GM23338 (cell line): ENCODE measurements at regions not wholly inside any gene's neighbourhood (a gene's known extent, or its start where the extent isn't known, plus 50 kb on each side); places are given as distances from the start of the nearest gene placed in this dataset.

Experiments used
- ATAC-seq: fragments of 200-7000 bp; cut with Tn5 transposase; 3 replicates; pipeline ENCODE4 v1.9.1; 2020
- DNase-seq: peaks from one replicate; pipeline ENCODE4 v3.0.0-alpha.2; 2015; ENCODE audit warnings: low spot score
- H2AFZ ChIP-seq: fragments of 200-600 bp; sonication (generic); 2 replicates; pipeline ENCODE4 v1.8.0; 2016; ENCODE audit warnings: antibody characterized with exemption, mild to moderate bottlenecking, moderate library complexity
- H3F3A ChIP-seq: fragments of 200-600 bp; sonication (generic); replicated peaks from 2 replicates; pipeline ENCODE4 v1.8.0; 2017; ENCODE audit warnings: antibody characterized with exemption, mixed run types, low read depth
- H3K27ac ChIP-seq: fragments of 200-600 bp; sonication (generic); 2 replicates; pipeline ENCODE4 v1.6.1; 2016; ENCODE audit warnings: low read depth
- H3K27me3 ChIP-seq: fragments of 200-600 bp; sonication (generic); 2 replicates; pipeline ENCODE4 v1.8.0; 2016; ENCODE audit warnings: mild to moderate bottlenecking, mixed run types, moderate library complexity; ENCODE audit not compliant: insufficient read depth
- H3K36me3 ChIP-seq: fragments of 200-600 bp; sonication (generic); 2 replicates; pipeline ENCODE4 v1.8.0; 2016; ENCODE audit warnings: mild to moderate bottlenecking; ENCODE audit not compliant: insufficient read depth
- H3K4me1 ChIP-seq: fragments of 200-600 bp; sonication (generic); 2 replicates; pipeline ENCODE4 v1.8.0; 2016; ENCODE audit warnings: mild to moderate bottlenecking, moderate library complexity; ENCODE audit not compliant: insufficient read depth
- H3K4me2 ChIP-seq: fragments of 200-600 bp; sonication (generic); 2 replicates; pipeline ENCODE4 v1.7.1; 2017; ENCODE audit warnings: mixed run types
- H3K4me3 ChIP-seq: fragments of 200-600 bp; sonication (generic); 2 replicates; pipeline ENCODE4 v1.6.1; 2016; ENCODE audit warnings: mixed run types
- H3K79me2 ChIP-seq: fragments of 200-600 bp; sonication (generic); replicated peaks from 2 replicates; pipeline ENCODE4 v1.8.0; 2017; ENCODE audit warnings: mild to moderate bottlenecking; ENCODE audit not compliant: insufficient read depth
- H3K9me2 ChIP-seq: fragments of 200-600 bp; sonication (generic); 2 replicates; pipeline ENCODE4 v1.8.0; 2017; ENCODE audit not compliant: insufficient read depth
- H4K20me1 ChIP-seq: fragments of 200-600 bp; sonication (generic); replicated peaks from 2 replicates; pipeline ENCODE4 v1.8.0; 2017; ENCODE audit warnings: mild to moderate bottlenecking; ENCODE audit not compliant: insufficient read depth
- H3K27ac Mint-ChIP-seq: 2 replicates; pipeline ENCODE4 v1.8.0; 2020; ENCODE audit warnings: inconsistent platforms, mild to moderate bottlenecking, moderate library complexity, mixed read lengths
- H3K27me3 Mint-ChIP-seq: 3 replicates; pipeline ENCODE4 v1.8.0; 2022; ENCODE audit warnings: low read depth, mild to moderate bottlenecking, moderate library complexity, mixed read lengths, inconsistent platforms; ENCODE audit not compliant: insufficient read depth, poor library complexity
- H3K36me3 Mint-ChIP-seq: 3 replicates; pipeline ENCODE4 v1.8.0; 2021; ENCODE audit warnings: low read depth, mild to moderate bottlenecking, inconsistent platforms, moderate library complexity, mixed read lengths
- H3K4me1 Mint-ChIP-seq: 3 replicates; pipeline ENCODE4 v1.8.0; 2020; ENCODE audit warnings: mild to moderate bottlenecking, inconsistent platforms, mixed read lengths
- H3K4me3 Mint-ChIP-seq: 3 replicates; pipeline ENCODE4 v1.8.0; 2021; ENCODE audit warnings: moderate library complexity, mild to moderate bottlenecking, inconsistent platforms, mixed read lengths
- H3K9me3 Mint-ChIP-seq: 3 replicates; pipeline ENCODE4 v1.8.0; 2020; ENCODE audit warnings: moderate library complexity, mild to moderate bottlenecking, inconsistent platforms, mixed read lengths
- CREB1 ChIP-seq: fragments of 250-450 bp; sonication (Bioruptor Pico); IDR thresholded peaks from 2 replicates; pipeline ENCODE4 v1.5.0; 2020; ENCODE audit warnings: low read depth, mild to moderate bottlenecking, moderate library complexity
- CTCF ChIP-seq, 2 experiments: fragments of 200-600 bp in 1 of 2; sonication (generic) in 1 of 2; conservative IDR thresholded peaks; 2 replicates each; pipeline versions ENCODE4 v1.5.1 to v1.6.1; 2016 to 2017; ENCODE audit warnings: antibody characterized with exemption in 2 of 2, low read depth in 2 of 2, mild to moderate bottlenecking in 2 of 2, moderate library complexity in 1 of 2
- EZH2phosphoT487 ChIP-seq: fragments of 200-600 bp; sonication (generic); IDR thresholded peaks from one replicate; pipeline ENCODE4 v1.8.1; 2018; ENCODE audit warnings: antibody characterized with exemption; ENCODE audit not compliant: unreplicated experiment
- JUNB ChIP-seq: IDR thresholded peaks from one replicate; pipeline ENCODE4 v1.6.1; 2016; ENCODE audit warnings: antibody characterized with exemption; ENCODE audit not compliant: unreplicated experiment
- NANOG ChIP-seq: IDR thresholded peaks from 2 replicates; pipeline ENCODE4 v1.6.1; 2016; ENCODE audit warnings: antibody characterized with exemption, borderline replicate concordance
- POLR2AphosphoS5 ChIP-seq: IDR thresholded peaks from 2 replicates; pipeline ENCODE4 v1.6.1; 2016; ENCODE audit warnings: antibody characterized with exemption, low read depth
- REST ChIP-seq: IDR thresholded peaks from one replicate; pipeline ENCODE4 v1.6.1; 2018; ENCODE audit warnings: antibody characterized with exemption; ENCODE audit not compliant: unreplicated experiment
- STAT1 ChIP-seq: IDR thresholded peaks from one replicate; pipeline ENCODE4 v1.6.1; 2016; ENCODE audit warnings: antibody characterized with exemption; ENCODE audit not compliant: unreplicated experiment
- ZNF114 ChIP-seq: fragments of 250-450 bp; sonication (Bioruptor Pico); IDR thresholded peaks from 2 replicates; pipeline ENCODE4 v1.5.0; 2020; ENCODE audit warnings: mild to moderate bottlenecking, moderate library complexity
- ZNF462 ChIP-seq: fragments of 250-450 bp; sonication (Bioruptor Pico); IDR thresholded peaks from 2 replicates; pipeline ENCODE4 v1.5.0; 2020; ENCODE audit warnings: mild to moderate bottlenecking, moderate library complexity

- TF ChIP-seq REST (no peak), CREB1 (CRISPR knock-in tag) (no peak)
Measured at GRCh38 chr18:61676773-61677434, 215.9 kb downstream of the RNF152 start (continued).

- Mint-ChIP-seq H3K9me3 (no peaks in the 10 kb centered on the region), H3K4me3 (no peak overlapping the region), H3K4me1 (peaks cover 14% of the 10 kb centered on the region), H3K27ac (no peak overlapping the region), H3K27me3 (no peaks in the 10 kb centered on the region), H3K36me3 (no peaks in the 10 kb centered on the region)
- H3K36me3 ChIP-seq = no peaks in the 10 kb centered on the region
- no peaks in the 10 kb centered on the region for H3K27me3 ChIP-seq
- no peak overlapping the region for H3K27ac ChIP-seq
- no peak for ATAC-seq
- H3K4me2 ChIP-seq = no peak overlapping the region
- no peaks in the 10 kb centered on the region for H4K20me1 ChIP-seq
- H3K4me1 ChIP-seq = no peaks in the 10 kb centered on the region; the same call in 1 of the 2 replicates
- H3K4me3 ChIP-seq = no peak overlapping the region
- no peak for DNase-seq
- no peaks in the 10 kb centered on the region for H3K9me2 ChIP-seq
- no peaks in the 10 kb centered on the region for H3F3A ChIP-seq
- H3K79me2 ChIP-seq = no peaks in the 10 kb centered on the region
- H2AFZ ChIP-seq = no peak overlapping the region
- TF ChIP-seq JUNB (no peak), ZNF114 (CRISPR knock-in tag) (no peak), EZH2phosphoT487 (no peak), REST (no peak), ZNF462 (CRISPR knock-in tag) (no peak), STAT1 (no peak), CTCF (conservative IDR thresholded peaks at IDR 0.05; ENCODE audit: low read depth in 2 of 2) (no peak), POLR2AphosphoS5 (no peak), NANOG (no peak)
Measured at GRCh38 chr18:61669320-61669719, 223.5 kb downstream of the RNF152 start.
